HG02870 (cell line): ENCODE measurements at regions not wholly inside any gene's neighbourhood (a gene's known extent, or its start where the extent isn't known, plus 50 kb on each side); places are given as distances from the start of the nearest gene placed in this dataset.

Source experiments
- ATAC-seq: cut with Tn5 transposase; IDR thresholded peaks from one replicate; pipeline ENCODE4 v1.9.1; 2021; ENCODE audit warnings: mild to moderate bottlenecking, moderate library complexity; ENCODE audit not compliant: unreplicated experiment

- no peak for ATAC-seq
Observed at GRCh38 chr2:6381326-6381725, 484.4 kb downstream of the CMPK2 start.

- ATAC-seq: no peak
Observed at GRCh38 chr2:6384341-6384740, 481.4 kb downstream of the CMPK2 start.

- ATAC-seq: no peak
Observed at GRCh38 chr2:6392354-6392753, 473.4 kb downstream of the CMPK2 start.

- peak; percentile 72 for ATAC-seq
Observed at GRCh38 chr2:6392966-6393365, 472.7 kb downstream of the CMPK2 start.

GRCh38 chr2:6393819-6394218 is 471.9 kb downstream of the CMPK2 start:
- no peak for ATAC-seq

- no peak for ATAC-seq
Observed at GRCh38 chr2:6394276-6394675, 471.4 kb downstream of the CMPK2 start.

- ATAC-seq: no peak
Observed at GRCh38 chr2:6398421-6398820, 467.3 kb downstream of the CMPK2 start.

- no peak for ATAC-seq
Observed at GRCh38 chr2:6401301-6401700, 464.4 kb downstream of the CMPK2 start.

- ATAC-seq: no peak
Observed at GRCh38 chr2:6408057-6408456, 457.6 kb downstream of the CMPK2 start.

GRCh38 chr2:6410313-6410712 is 455.4 kb downstream of the CMPK2 start:
- ATAC-seq: no peak

- ATAC-seq: no peak
Observed at GRCh38 chr2:6412533-6413091, 453.1 kb downstream of the CMPK2 start.

- ATAC-seq: no peak
Observed at GRCh38 chr2:6417050-6417449, 448.7 kb downstream of the CMPK2 start.

GRCh38 chr2:6418291-6418690 is 447.4 kb downstream of the CMPK2 start:
- no peak for ATAC-seq

GRCh38 chr2:6421138-6421730 is 444.5 kb downstream of the CMPK2 start:
- no peak for ATAC-seq

GRCh38 chr2:6421888-6422287 is 443.8 kb downstream of the CMPK2 start:
- no peak for ATAC-seq

- peak; percentile 75 for ATAC-seq
Observed at GRCh38 chr2:6423157-6423556, 442.6 kb downstream of the CMPK2 start.

GRCh38 chr2:6423944-6424343 is 441.8 kb downstream of the CMPK2 start:
- no peak for ATAC-seq

- no peak for ATAC-seq
Observed at GRCh38 chr2:6425032-6425431, 440.7 kb downstream of the CMPK2 start.

- no peak for ATAC-seq
Observed at GRCh38 chr2:6429210-6429986, 436.3 kb downstream of the CMPK2 start.

- no peak for ATAC-seq
Observed at GRCh38 chr2:6434438-6434837, 431.3 kb downstream of the CMPK2 start.

GRCh38 chr2:6441800-6442199 is 423.9 kb downstream of the CMPK2 start:
- peak; percentile 42 for ATAC-seq

GRCh38 chr2:6442252-6442985 is 423.3 kb downstream of the CMPK2 start:
- ATAC-seq: peak; percentile 72
